Uterus (tissue), 3 donors: ENCODE measurements at regions not wholly inside any gene's neighbourhood (a gene's known extent, or its start where the extent isn't known, plus 50 kb on each side); places are given as distances from the start of the nearest gene placed in this dataset.

Experiments used
- DNase-seq, 2 donors: peaks; one replicate each; pipeline ENCODE4 v3.0.0-alpha.2; 2019 to 2020
- H3K27ac ChIP-seq, 2 donors: fragments of 200-600 bp; sonication (generic); 1 replicate in 1 of 2; 2 replicates in 1 of 2; pipeline ENCODE4 v1.5.1; 2016 to 2018
- H3K27me3 ChIP-seq, 2 donors: fragments of 200-600 bp; sonication (generic); one replicate each; pipeline ENCODE4 v1.5.1; 2018 to 2019; ENCODE audit warnings: control low read depth in 1 of 2
- H3K36me3 ChIP-seq, 2 donors: fragments of 200-600 bp; sonication (generic); one replicate each; pipeline ENCODE4 v1.5.1; 2019; ENCODE audit warnings: control low read depth in 1 of 2
- H3K4me1 ChIP-seq, 2 donors: fragments of 200-600 bp; sonication (generic); one replicate each; pipeline ENCODE4 v1.5.1; 2018 to 2019; ENCODE audit warnings: control low read depth in 1 of 2
- H3K4me3 ChIP-seq, 2 donors: fragments of 200-600 bp; sonication (generic); 1 replicate in 1 of 2; 2 replicates in 1 of 2; pipeline ENCODE4 v1.5.1; 2018 to 2019; ENCODE audit warnings: mild to moderate bottlenecking in 1 of 2
- H3K9me3 ChIP-seq, 2 donors: fragments of 200-600 bp; sonication (generic); one replicate each; pipeline ENCODE4 v1.5.1; 2019; ENCODE audit warnings: control low read depth in 1 of 2
- CTCF ChIP-seq, 4 experiments: fragments of 200-600 bp in 2 of 4; fragments of 450-650 bp in 2 of 4; sonication (generic) in 2 of 4; IDR thresholded peaks; one replicate each; pipeline ENCODE4 v1.5.1; 2016 to 2019; ENCODE audit warnings: antibody characterized with exemption in 4 of 4, mild to moderate bottlenecking in 2 of 4, moderate library complexity in 1 of 4
- POLR2A ChIP-seq, 2 donors: fragments of 450-650 bp; IDR thresholded peaks; one replicate each; pipeline ENCODE4 v1.6.1; 2016; ENCODE audit warnings: antibody characterized with exemption in 2 of 2, mild to moderate bottlenecking in 1 of 2, moderate library complexity in 1 of 2
- intact Hi-C: fragments of 100-400 bp; cut with DNase I; formaldehyde crosslinking; loops from one replicate; pipeline ENCODE4 v1.15.1; 2023; ENCODE audit warnings: low total_unique reads
- donor health status: DM: yes; HTN: yes; CAD: no.

- intact Hi-C loops = no loop called here
- H3K27ac ChIP-seq = no peak overlapping the region
- H3K36me3 ChIP-seq = no peaks in the 10 kb centered on the region
- no peaks in the 10 kb centered on the region for H3K27me3 ChIP-seq
- peak; percentile 51 to 68 for DNase-seq
- no peaks in the 10 kb centered on the region for H3K9me3 ChIP-seq
- no peak overlapping the region for H3K4me3 ChIP-seq
- H3K4me1 ChIP-seq = no peaks in the 10 kb centered on the region
- TF ChIP-seq CTCF (IDR thresholded peaks at IDR 0.05) = peak; percentile 55 to 80 (median 58)
- no peak for TF ChIP-seq POLR2A (IDR thresholded peaks at IDR 0.05)
Measured at GRCh38 chr18:6482198-6482977, 67.7 kb upstream of the L3MBTL4 start.

- Histone ChIP-seq H3K36me3 (no peaks in the 10 kb centered on the region), H3K27me3 (no peaks in the 10 kb centered on the region), H3K4me1 (no peaks in the 10 kb centered on the region), H3K27ac (no peak overlapping the region), H3K9me3 (no peaks in the 10 kb centered on the region), H3K4me3 (no peak overlapping the region)
- TF ChIP-seq POLR2A (IDR thresholded peaks at IDR 0.05) (no peak), CTCF (IDR thresholded peaks at IDR 0.05) (no peak)
- intact Hi-C loops = no loop called here
- no peak for DNase-seq
Measured at GRCh38 chr18:6484659-6485058, 69.9 kb upstream of the L3MBTL4 start.

- DNase-seq = no peak
- Histone ChIP-seq H3K36me3 (no peaks in the 10 kb centered on the region), H3K27me3 (no peaks in the 10 kb centered on the region), H3K4me1 (no peaks in the 10 kb centered on the region), H3K4me3 (no peak overlapping the region), H3K27ac (no peak overlapping the region), H3K9me3 (no peaks in the 10 kb centered on the region)
- intact Hi-C loops = no loop called here
- no peak for TF ChIP-seq CTCF (IDR thresholded peaks at IDR 0.05)
- TF ChIP-seq POLR2A (IDR thresholded peaks at IDR 0.05) = no peak
Measured at GRCh38 chr18:6486313-6486712, 71.6 kb upstream of the L3MBTL4 start.

- H3K36me3 ChIP-seq = no peaks in the 10 kb centered on the region
- no peaks in the 10 kb centered on the region for H3K27me3 ChIP-seq
- no peaks in the 10 kb centered on the region for H3K9me3 ChIP-seq
- H3K4me1 ChIP-seq = no peaks in the 10 kb centered on the region
- no peak overlapping the region for H3K4me3 ChIP-seq
- intact Hi-C loops = no loop called here
- no peak overlapping the region for H3K27ac ChIP-seq
- TF ChIP-seq CTCF (IDR thresholded peaks at IDR 0.05) (no peak), POLR2A (IDR thresholded peaks at IDR 0.05) (no peak)
- no peak for DNase-seq
Measured at GRCh38 chr18:6486764-6487426, 72.2 kb upstream of the L3MBTL4 start.

- Histone ChIP-seq H3K27me3 (no peaks in the 10 kb centered on the region), H3K4me3 (no peak overlapping the region), H3K27ac (no peak overlapping the region), H3K4me1 (no peaks in the 10 kb centered on the region), H3K9me3 (no peaks in the 10 kb centered on the region), H3K36me3 (no peaks in the 10 kb centered on the region)
- DNase-seq = no peak
- TF ChIP-seq CTCF (IDR thresholded peaks at IDR 0.05) = no peak
- TF ChIP-seq POLR2A (IDR thresholded peaks at IDR 0.05) = no peak
- intact Hi-C loops = no loop called here
Measured at GRCh38 chr18:6487968-6488367, 73.3 kb upstream of the L3MBTL4 start.
